GM23338 (cell line): ENCODE measurements at regions not wholly inside any gene's neighbourhood (a gene's known extent, or its start where the extent isn't known, plus 50 kb on each side); places are given as distances from the start of the nearest gene placed in this dataset.

Experiments used
- ATAC-seq: fragments of 200-7000 bp; cut with Tn5 transposase; 3 replicates; pipeline ENCODE4 v1.9.1; 2020
- DNase-seq: peaks from one replicate; pipeline ENCODE4 v3.0.0-alpha.2; 2015; ENCODE audit warnings: low spot score
- H2AFZ ChIP-seq: fragments of 200-600 bp; sonication (generic); 2 replicates; pipeline ENCODE4 v1.8.0; 2016; ENCODE audit warnings: antibody characterized with exemption, mild to moderate bottlenecking, moderate library complexity
- H3F3A ChIP-seq: fragments of 200-600 bp; sonication (generic); replicated peaks from 2 replicates; pipeline ENCODE4 v1.8.0; 2017; ENCODE audit warnings: antibody characterized with exemption, mixed run types, low read depth
- H3K27ac ChIP-seq: fragments of 200-600 bp; sonication (generic); 2 replicates; pipeline ENCODE4 v1.6.1; 2016; ENCODE audit warnings: low read depth
- H3K27me3 ChIP-seq: fragments of 200-600 bp; sonication (generic); 2 replicates; pipeline ENCODE4 v1.8.0; 2016; ENCODE audit warnings: mild to moderate bottlenecking, mixed run types, moderate library complexity; ENCODE audit not compliant: insufficient read depth
- H3K36me3 ChIP-seq: fragments of 200-600 bp; sonication (generic); 2 replicates; pipeline ENCODE4 v1.8.0; 2016; ENCODE audit warnings: mild to moderate bottlenecking; ENCODE audit not compliant: insufficient read depth
- H3K4me1 ChIP-seq: fragments of 200-600 bp; sonication (generic); 2 replicates; pipeline ENCODE4 v1.8.0; 2016; ENCODE audit warnings: mild to moderate bottlenecking, moderate library complexity; ENCODE audit not compliant: insufficient read depth
- H3K4me2 ChIP-seq: fragments of 200-600 bp; sonication (generic); 2 replicates; pipeline ENCODE4 v1.7.1; 2017; ENCODE audit warnings: mixed run types
- H3K4me3 ChIP-seq: fragments of 200-600 bp; sonication (generic); 2 replicates; pipeline ENCODE4 v1.6.1; 2016; ENCODE audit warnings: mixed run types
- H3K79me2 ChIP-seq: fragments of 200-600 bp; sonication (generic); replicated peaks from 2 replicates; pipeline ENCODE4 v1.8.0; 2017; ENCODE audit warnings: mild to moderate bottlenecking; ENCODE audit not compliant: insufficient read depth
- H3K9me2 ChIP-seq: fragments of 200-600 bp; sonication (generic); 2 replicates; pipeline ENCODE4 v1.8.0; 2017; ENCODE audit not compliant: insufficient read depth
- H4K20me1 ChIP-seq: fragments of 200-600 bp; sonication (generic); replicated peaks from 2 replicates; pipeline ENCODE4 v1.8.0; 2017; ENCODE audit warnings: mild to moderate bottlenecking; ENCODE audit not compliant: insufficient read depth
- H3K27ac Mint-ChIP-seq: 2 replicates; pipeline ENCODE4 v1.8.0; 2020; ENCODE audit warnings: inconsistent platforms, mild to moderate bottlenecking, moderate library complexity, mixed read lengths
- H3K27me3 Mint-ChIP-seq: 3 replicates; pipeline ENCODE4 v1.8.0; 2022; ENCODE audit warnings: low read depth, mild to moderate bottlenecking, moderate library complexity, mixed read lengths, inconsistent platforms; ENCODE audit not compliant: insufficient read depth, poor library complexity
- H3K36me3 Mint-ChIP-seq: 3 replicates; pipeline ENCODE4 v1.8.0; 2021; ENCODE audit warnings: low read depth, mild to moderate bottlenecking, inconsistent platforms, moderate library complexity, mixed read lengths
- H3K4me1 Mint-ChIP-seq: 3 replicates; pipeline ENCODE4 v1.8.0; 2020; ENCODE audit warnings: mild to moderate bottlenecking, inconsistent platforms, mixed read lengths
- H3K4me3 Mint-ChIP-seq: 3 replicates; pipeline ENCODE4 v1.8.0; 2021; ENCODE audit warnings: moderate library complexity, mild to moderate bottlenecking, inconsistent platforms, mixed read lengths
- H3K9me3 Mint-ChIP-seq: 3 replicates; pipeline ENCODE4 v1.8.0; 2020; ENCODE audit warnings: moderate library complexity, mild to moderate bottlenecking, inconsistent platforms, mixed read lengths
- CREB1 ChIP-seq: fragments of 250-450 bp; sonication (Bioruptor Pico); IDR thresholded peaks from 2 replicates; pipeline ENCODE4 v1.5.0; 2020; ENCODE audit warnings: low read depth, mild to moderate bottlenecking, moderate library complexity
- EZH2 ChIP-seq: fragments of 200-600 bp; sonication (generic); IDR thresholded peaks from one replicate; pipeline ENCODE4 v1.8.0; 2017; ENCODE audit warnings: antibody characterized with exemption, mild to moderate bottlenecking, low read depth; ENCODE audit not compliant: unreplicated experiment
- NANOG ChIP-seq: IDR thresholded peaks from 2 replicates; pipeline ENCODE4 v1.6.1; 2016; ENCODE audit warnings: antibody characterized with exemption, borderline replicate concordance
- POLR2AphosphoS5 ChIP-seq: IDR thresholded peaks from 2 replicates; pipeline ENCODE4 v1.6.1; 2016; ENCODE audit warnings: antibody characterized with exemption, low read depth
- STAT1 ChIP-seq: IDR thresholded peaks from one replicate; pipeline ENCODE4 v1.6.1; 2016; ENCODE audit warnings: antibody characterized with exemption; ENCODE audit not compliant: unreplicated experiment
- ZNF114 ChIP-seq: fragments of 250-450 bp; sonication (Bioruptor Pico); IDR thresholded peaks from 2 replicates; pipeline ENCODE4 v1.5.0; 2020; ENCODE audit warnings: mild to moderate bottlenecking, moderate library complexity
- ZNF331 ChIP-seq: fragments of 250-450 bp; sonication (Bioruptor Pico); IDR thresholded peaks from 2 replicates; pipeline ENCODE4 v1.5.0; 2020; ENCODE audit warnings: low read depth, mild to moderate bottlenecking, moderate library complexity
- TF ChIP-seq, protein P1 (sequence below): IDR thresholded peaks from one replicate; pipeline ENCODE4 v1.6.1; 2018; ENCODE audit warnings: antibody characterized with exemption; ENCODE audit not compliant: unreplicated experiment
- TF ChIP-seq, protein P2 (sequence below), 2 experiments: fragments of 200-600 bp in 1 of 2; sonication (generic) in 1 of 2; conservative IDR thresholded peaks; 2 replicates each; pipeline versions ENCODE4 v1.5.1 to v1.6.1; 2016 to 2017; ENCODE audit warnings: antibody characterized with exemption in 2 of 2, low read depth in 2 of 2, mild to moderate bottlenecking in 2 of 2, moderate library complexity in 1 of 2
- TF ChIP-seq, protein P3 (sequence below): IDR thresholded peaks from 2 replicates; pipeline ENCODE4 v1.6.1; 2016; ENCODE audit warnings: antibody characterized with exemption

DNA sequence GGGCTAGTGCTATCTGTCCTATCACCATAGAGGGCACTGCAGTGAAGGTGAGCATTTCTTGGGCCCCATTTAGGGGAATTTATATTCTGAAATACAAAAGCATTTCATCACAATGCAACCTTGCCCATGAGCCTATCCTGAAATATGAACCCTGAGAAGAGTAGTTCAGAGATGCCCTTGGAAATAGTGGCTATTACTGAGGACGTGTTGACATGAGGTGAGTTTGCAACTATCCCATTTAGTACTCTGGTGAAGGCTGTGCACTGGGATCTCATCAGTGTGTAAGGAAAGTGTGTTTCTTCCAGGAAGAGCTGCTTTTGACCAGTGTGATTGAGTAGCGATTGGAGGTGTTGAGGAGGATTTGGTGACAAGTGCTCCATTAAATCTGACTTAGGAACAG lies 149.3 kb upstream of the EOLA2 start:
- Histone ChIP-seq H3F3A (no peaks in the 10 kb centered on the region), H3K9me2 (no peaks in the 10 kb centered on the region), H3K4me3 (no peak overlapping the region), H3K27ac (no peak overlapping the region), H2AFZ (no peak overlapping the region), H3K79me2 (no peaks in the 10 kb centered on the region), H3K27me3 (no peaks in the 10 kb centered on the region), H3K4me1 (no peaks in the 10 kb centered on the region), H4K20me1 (no peaks in the 10 kb centered on the region), H3K36me3 (no peaks in the 10 kb centered on the region), H3K4me2 (no peak overlapping the region)
- TF ChIP-seq CREB1 (CRISPR knock-in tag) (no peak), ZNF331 (CRISPR knock-in tag) (no peak)
- TF ChIP-seq, protein P1, sequence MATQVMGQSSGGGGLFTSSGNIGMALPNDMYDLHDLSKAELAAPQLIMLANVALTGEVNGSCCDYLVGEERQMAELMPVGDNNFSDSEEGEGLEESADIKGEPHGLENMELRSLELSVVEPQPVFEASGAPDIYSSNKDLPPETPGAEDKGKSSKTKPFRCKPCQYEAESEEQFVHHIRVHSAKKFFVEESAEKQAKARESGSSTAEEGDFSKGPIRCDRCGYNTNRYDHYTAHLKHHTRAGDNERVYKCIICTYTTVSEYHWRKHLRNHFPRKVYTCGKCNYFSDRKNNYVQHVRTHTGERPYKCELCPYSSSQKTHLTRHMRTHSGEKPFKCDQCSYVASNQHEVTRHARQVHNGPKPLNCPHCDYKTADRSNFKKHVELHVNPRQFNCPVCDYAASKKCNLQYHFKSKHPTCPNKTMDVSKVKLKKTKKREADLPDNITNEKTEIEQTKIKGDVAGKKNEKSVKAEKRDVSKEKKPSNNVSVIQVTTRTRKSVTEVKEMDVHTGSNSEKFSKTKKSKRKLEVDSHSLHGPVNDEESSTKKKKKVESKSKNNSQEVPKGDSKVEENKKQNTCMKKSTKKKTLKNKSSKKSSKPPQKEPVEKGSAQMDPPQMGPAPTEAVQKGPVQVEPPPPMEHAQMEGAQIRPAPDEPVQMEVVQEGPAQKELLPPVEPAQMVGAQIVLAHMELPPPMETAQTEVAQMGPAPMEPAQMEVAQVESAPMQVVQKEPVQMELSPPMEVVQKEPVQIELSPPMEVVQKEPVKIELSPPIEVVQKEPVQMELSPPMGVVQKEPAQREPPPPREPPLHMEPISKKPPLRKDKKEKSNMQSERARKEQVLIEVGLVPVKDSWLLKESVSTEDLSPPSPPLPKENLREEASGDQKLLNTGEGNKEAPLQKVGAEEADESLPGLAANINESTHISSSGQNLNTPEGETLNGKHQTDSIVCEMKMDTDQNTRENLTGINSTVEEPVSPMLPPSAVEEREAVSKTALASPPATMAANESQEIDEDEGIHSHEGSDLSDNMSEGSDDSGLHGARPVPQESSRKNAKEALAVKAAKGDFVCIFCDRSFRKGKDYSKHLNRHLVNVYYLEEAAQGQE, result no peak
- TF ChIP-seq, protein P2, sequence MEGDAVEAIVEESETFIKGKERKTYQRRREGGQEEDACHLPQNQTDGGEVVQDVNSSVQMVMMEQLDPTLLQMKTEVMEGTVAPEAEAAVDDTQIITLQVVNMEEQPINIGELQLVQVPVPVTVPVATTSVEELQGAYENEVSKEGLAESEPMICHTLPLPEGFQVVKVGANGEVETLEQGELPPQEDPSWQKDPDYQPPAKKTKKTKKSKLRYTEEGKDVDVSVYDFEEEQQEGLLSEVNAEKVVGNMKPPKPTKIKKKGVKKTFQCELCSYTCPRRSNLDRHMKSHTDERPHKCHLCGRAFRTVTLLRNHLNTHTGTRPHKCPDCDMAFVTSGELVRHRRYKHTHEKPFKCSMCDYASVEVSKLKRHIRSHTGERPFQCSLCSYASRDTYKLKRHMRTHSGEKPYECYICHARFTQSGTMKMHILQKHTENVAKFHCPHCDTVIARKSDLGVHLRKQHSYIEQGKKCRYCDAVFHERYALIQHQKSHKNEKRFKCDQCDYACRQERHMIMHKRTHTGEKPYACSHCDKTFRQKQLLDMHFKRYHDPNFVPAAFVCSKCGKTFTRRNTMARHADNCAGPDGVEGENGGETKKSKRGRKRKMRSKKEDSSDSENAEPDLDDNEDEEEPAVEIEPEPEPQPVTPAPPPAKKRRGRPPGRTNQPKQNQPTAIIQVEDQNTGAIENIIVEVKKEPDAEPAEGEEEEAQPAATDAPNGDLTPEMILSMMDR (conservative IDR thresholded peaks at IDR 0.05; ENCODE audit: low read depth in 2 of 2), result peak in 1 of 2 experiments; percentile 22; a peak in 2 of 4 replicates
- TF ChIP-seq, protein P3, sequence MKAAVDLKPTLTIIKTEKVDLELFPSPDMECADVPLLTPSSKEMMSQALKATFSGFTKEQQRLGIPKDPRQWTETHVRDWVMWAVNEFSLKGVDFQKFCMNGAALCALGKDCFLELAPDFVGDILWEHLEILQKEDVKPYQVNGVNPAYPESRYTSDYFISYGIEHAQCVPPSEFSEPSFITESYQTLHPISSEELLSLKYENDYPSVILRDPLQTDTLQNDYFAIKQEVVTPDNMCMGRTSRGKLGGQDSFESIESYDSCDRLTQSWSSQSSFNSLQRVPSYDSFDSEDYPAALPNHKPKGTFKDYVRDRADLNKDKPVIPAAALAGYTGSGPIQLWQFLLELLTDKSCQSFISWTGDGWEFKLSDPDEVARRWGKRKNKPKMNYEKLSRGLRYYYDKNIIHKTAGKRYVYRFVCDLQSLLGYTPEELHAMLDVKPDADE, result no peak
- ATAC-seq, result peak; percentile 35; the same call in 2 of the 3 replicates
- DNase-seq, result peak; percentile 6
- Mint-ChIP-seq H3K27me3 (peaks cover 2% of the 10 kb centered on the region), H3K4me1 (peaks cover 3% of the 10 kb centered on the region; the same call in 2 of the 3 replicates), H3K9me3 (no peaks in the 10 kb centered on the region), H3K27ac (no peak overlapping the region), H3K4me3 (no peak overlapping the region), H3K36me3 (no peaks in the 10 kb centered on the region)

DNA sequence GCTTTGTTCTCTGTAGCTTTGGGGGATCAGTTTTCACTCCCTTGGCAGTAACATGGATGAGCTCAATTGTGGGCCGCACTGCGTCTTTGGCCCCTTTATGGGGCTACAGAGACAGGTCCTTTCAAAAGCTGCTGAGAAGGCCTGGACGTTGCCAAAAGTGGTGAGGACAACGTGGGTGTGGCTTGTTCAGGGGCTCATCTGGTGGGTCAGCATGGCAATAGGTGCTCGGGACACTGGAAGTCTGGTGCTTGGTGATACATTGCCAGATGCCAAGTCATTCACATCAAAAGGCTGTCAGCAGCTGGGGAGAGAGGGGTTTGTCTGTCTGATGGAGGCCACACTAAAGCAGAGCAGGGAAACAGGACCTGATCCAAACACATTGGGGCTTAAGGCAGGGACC lies 149.8 kb upstream of the EOLA2 start:
- H3K27ac Mint-ChIP-seq, result no peak overlapping the region
- no peaks in the 10 kb centered on the region for H3K36me3 Mint-ChIP-seq
- no peak for TF ChIP-seq ZNF114 (CRISPR knock-in tag)
- TF ChIP-seq, protein P3, result no peak
- TF ChIP-seq NANOG, result no peak
- TF ChIP-seq CREB1 (CRISPR knock-in tag), result no peak
- TF ChIP-seq, protein P2 (conservative IDR thresholded peaks at IDR 0.05; ENCODE audit: low read depth in 2 of 2), result no peak
- TF ChIP-seq, protein P1, result no peak
- TF ChIP-seq STAT1, result no peak
- TF ChIP-seq POLR2AphosphoS5, result no peak
- no peak for TF ChIP-seq EZH2

More for the DNA sequence above, 149.8 kb upstream of the EOLA2 start:
- H3K27ac ChIP-seq, result no peak overlapping the region
- no peak overlapping the region for H3K4me3 ChIP-seq
- no peaks in the 10 kb centered on the region for H3K9me2 ChIP-seq
- Mint-ChIP-seq H3K9me3 (no peaks in the 10 kb centered on the region), H3K27me3 (peaks cover 2% of the 10 kb centered on the region), H3K4me3 (no peak overlapping the region), H3K4me1 (peaks cover 3% of the 10 kb centered on the region; the same call in 2 of the 3 replicates)
- no peak overlapping the region for H3K4me2 ChIP-seq
- no peaks in the 10 kb centered on the region for H3K27me3 ChIP-seq
- no peaks in the 10 kb centered on the region for H3K4me1 ChIP-seq
- DNase-seq (no peak), ATAC-seq (no peak)
- no peaks in the 10 kb centered on the region for H4K20me1 ChIP-seq
- H3K36me3 ChIP-seq, result no peaks in the 10 kb centered on the region
- no peak overlapping the region for H2AFZ ChIP-seq
- no peaks in the 10 kb centered on the region for H3K79me2 ChIP-seq
- H3F3A ChIP-seq, result no peaks in the 10 kb centered on the region
